ENCODE measurements at regions not wholly inside any gene's neighbourhood (a gene's known extent, or its start where the extent isn't known, plus 50 kb on each side); places are given as distances from the start of the nearest gene placed in this dataset.

DNA sequence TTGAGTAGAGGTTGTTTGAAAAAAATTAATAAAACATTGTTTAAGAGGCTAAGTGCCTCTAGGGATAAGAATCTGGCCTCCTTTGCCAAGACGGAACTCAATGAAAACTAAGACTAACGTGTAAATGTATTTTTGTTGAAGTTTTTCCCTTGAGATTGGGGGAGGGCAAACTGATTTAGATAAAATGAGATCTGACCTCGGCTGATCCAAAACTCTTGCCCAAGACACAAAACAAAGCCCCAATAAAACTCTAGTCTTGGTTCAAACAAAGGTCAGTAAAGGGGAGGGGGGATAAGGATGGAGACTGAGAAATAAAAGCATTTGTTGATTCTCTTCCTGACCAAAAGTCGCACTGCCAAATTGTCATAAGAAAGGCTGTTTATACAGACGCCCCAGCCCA, 134.8 kb upstream of the DPT start:
- DNase-seq (ENCODE audit: low read depth) = no peak
- no peak overlapping the region for H3K4me3 ChIP-seq (replicated peaks; ENCODE audit: low read depth, low read length)
- TF ChIP-seq, protein P1, sequence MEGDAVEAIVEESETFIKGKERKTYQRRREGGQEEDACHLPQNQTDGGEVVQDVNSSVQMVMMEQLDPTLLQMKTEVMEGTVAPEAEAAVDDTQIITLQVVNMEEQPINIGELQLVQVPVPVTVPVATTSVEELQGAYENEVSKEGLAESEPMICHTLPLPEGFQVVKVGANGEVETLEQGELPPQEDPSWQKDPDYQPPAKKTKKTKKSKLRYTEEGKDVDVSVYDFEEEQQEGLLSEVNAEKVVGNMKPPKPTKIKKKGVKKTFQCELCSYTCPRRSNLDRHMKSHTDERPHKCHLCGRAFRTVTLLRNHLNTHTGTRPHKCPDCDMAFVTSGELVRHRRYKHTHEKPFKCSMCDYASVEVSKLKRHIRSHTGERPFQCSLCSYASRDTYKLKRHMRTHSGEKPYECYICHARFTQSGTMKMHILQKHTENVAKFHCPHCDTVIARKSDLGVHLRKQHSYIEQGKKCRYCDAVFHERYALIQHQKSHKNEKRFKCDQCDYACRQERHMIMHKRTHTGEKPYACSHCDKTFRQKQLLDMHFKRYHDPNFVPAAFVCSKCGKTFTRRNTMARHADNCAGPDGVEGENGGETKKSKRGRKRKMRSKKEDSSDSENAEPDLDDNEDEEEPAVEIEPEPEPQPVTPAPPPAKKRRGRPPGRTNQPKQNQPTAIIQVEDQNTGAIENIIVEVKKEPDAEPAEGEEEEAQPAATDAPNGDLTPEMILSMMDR (IDR thresholded peaks at IDR 0.05; ENCODE audit: low read length, missing control alignments) = no peak

GRCh38 chr1:168864266-168864665, 135.3 kb upstream of the DPT start:
- DNase-seq (ENCODE audit: low read depth) = no peak
- TF ChIP-seq, protein P1 (IDR thresholded peaks at IDR 0.05; ENCODE audit: low read length, missing control alignments) = no peak
- H3K4me3 ChIP-seq (replicated peaks; ENCODE audit: low read depth, low read length) = no peak overlapping the region

DNA sequence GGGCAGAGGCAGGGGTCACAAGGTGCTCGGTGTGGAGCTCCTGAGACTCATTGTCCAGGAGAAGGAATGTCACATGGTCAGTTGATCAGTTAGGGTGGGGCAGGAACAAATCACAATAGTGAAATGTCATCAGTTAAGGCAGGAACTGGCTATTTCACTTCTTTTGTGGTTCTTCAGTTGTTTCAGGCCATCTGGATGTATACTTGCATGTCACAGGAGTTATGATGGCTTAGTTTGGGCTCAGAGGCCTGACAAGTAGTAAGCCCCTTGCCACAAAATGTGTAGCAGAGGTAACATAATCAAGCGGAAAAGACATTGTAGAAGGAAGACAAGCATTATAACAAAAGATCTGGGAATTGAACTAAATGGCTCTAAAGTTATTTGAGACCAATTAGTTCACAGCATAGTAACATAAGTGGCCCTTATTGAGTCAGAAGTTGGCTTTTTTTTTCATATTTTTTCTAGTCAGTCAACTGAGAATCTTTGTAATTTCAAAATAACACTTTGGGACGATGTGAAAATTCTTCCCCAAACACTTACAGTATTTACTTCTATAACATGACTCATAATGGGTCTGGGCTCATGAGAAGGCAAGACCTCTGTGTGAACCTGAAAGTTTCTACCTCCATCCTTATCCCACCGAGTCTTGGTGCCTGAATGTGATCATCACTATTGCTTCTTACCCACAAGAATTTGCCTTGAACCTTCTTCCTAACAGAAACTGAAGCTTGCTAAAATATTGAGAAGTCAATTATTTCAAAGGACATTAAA, 137.0 kb upstream of the DPT start:
- H3K4me3 ChIP-seq (replicated peaks; ENCODE audit: low read depth, low read length) = no peak overlapping the region
- TF ChIP-seq, protein P1 (IDR thresholded peaks at IDR 0.05; ENCODE audit: low read length, missing control alignments) = no peak
- no peak for DNase-seq (ENCODE audit: low read depth)

DNA sequence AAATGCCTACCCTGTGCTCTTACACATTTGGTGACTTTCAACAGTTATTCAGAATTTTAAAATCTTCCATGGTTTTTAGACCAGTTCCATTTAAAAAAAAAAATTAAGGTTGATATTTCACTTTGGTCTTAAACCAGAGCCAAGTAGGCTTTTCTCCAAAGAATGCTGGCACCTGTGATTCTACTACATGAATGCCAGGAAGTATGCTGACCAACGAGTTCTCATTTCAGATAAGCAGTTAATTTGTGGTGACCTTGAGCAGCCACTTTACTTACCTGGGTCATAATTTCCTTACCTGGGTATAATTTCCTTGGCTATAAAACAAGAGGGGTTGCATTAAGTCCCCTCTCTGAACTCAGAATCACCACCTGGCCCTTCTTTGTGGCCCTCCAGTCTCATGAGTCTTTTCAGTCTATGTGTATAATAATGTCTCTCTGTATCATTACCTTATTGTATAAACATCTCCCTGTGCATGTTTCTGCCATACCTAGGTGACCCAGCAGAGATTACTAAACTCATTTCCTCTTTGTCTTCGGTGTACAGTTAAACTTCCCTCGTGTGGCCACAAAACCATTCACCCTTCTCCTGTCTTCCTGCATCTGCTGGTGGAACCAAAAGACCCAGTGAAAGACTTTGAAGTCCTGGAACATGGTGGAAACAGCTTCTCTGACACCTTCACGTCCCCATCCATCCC, 139.1 kb upstream of the DPT start:
- H3K4me3 ChIP-seq (replicated peaks; ENCODE audit: low read depth, low read length) = no peak overlapping the region
- DNase-seq (ENCODE audit: low read depth) = no peak
- TF ChIP-seq, protein P1 (IDR thresholded peaks at IDR 0.05; ENCODE audit: low read length, missing control alignments) = no peak

- DNase-seq (ENCODE audit: low read depth) = no peak
These were observed 142.5 kb upstream of the DPT start for GRCh38 chr1:168871531-168871930.

GRCh38 chr1:168875831-168876230, 146.8 kb upstream of the DPT start:
- DNase-seq (ENCODE audit: low read depth) = no peak
- TF ChIP-seq, protein P1 (IDR thresholded peaks at IDR 0.05; ENCODE audit: low read length, missing control alignments) = no peak
- H3K4me3 ChIP-seq (replicated peaks; ENCODE audit: low read depth, low read length) = no peak overlapping the region

More at GRCh38 chr1:168871531-168871930, 142.5 kb upstream of the DPT start:
- TF ChIP-seq, protein P1 (IDR thresholded peaks at IDR 0.05; ENCODE audit: low read length, missing control alignments) = no peak
- H3K4me3 ChIP-seq (replicated peaks; ENCODE audit: low read depth, low read length) = no peak overlapping the region

All from fibroblast of pulmonary artery (primary cell).